ENCODE measurements at regions not wholly inside any gene's neighbourhood (a gene's known extent, or its start where the extent isn't known, plus 50 kb on each side); places are given as distances from the start of the nearest gene placed in this dataset.

DNA sequence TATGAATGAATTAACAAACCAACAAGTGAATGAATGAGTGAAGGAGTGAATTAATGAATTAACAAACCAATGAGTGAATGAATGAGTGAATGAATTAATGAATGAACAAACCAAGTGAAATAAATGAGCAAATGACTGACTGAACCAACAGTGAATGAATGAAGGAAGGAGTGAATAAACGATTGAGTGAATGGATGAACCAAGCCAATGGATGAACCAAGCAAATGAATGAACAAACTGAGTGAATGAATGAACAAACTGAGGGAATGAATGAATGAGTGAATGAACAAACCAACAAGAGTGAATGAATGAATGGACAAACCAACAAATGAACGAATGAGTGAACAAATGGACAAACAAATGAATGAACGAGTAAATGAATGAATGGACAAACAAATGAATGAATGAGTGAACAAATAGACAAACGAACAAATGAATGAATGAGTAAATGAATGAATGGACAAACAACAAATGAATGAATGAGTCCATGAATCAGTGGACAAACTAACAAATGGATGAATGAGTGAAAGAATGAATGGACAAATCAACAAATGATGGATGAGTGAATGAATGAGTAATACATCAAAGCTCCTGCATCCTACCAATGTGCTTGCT, 69.5 kb downstream of the NPTX2 start:
- WGBS (ENCODE audit: extremely low coverage, insufficient read length, low lambda C conversion rate): no CpG with 5 or more reads among the region's 4 CpGs

More for the DNA sequence above, 69.5 kb downstream of the NPTX2 start:
- H2BK120ac ChIP-seq (ENCODE audit: low read depth, low read length, poor library complexity, severe bottlenecking): no peak overlapping the region
- H2BK12ac ChIP-seq (ENCODE audit: insufficient read length, low read depth, low read length): no peak overlapping the region
- no peak overlapping the region for H3K4me2 ChIP-seq (ENCODE audit: insufficient read depth, insufficient read length, low read length)
- TF ChIP-seq, protein P1, sequence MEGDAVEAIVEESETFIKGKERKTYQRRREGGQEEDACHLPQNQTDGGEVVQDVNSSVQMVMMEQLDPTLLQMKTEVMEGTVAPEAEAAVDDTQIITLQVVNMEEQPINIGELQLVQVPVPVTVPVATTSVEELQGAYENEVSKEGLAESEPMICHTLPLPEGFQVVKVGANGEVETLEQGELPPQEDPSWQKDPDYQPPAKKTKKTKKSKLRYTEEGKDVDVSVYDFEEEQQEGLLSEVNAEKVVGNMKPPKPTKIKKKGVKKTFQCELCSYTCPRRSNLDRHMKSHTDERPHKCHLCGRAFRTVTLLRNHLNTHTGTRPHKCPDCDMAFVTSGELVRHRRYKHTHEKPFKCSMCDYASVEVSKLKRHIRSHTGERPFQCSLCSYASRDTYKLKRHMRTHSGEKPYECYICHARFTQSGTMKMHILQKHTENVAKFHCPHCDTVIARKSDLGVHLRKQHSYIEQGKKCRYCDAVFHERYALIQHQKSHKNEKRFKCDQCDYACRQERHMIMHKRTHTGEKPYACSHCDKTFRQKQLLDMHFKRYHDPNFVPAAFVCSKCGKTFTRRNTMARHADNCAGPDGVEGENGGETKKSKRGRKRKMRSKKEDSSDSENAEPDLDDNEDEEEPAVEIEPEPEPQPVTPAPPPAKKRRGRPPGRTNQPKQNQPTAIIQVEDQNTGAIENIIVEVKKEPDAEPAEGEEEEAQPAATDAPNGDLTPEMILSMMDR (conservative IDR thresholded peaks at IDR 0.05): no peak
- Mint-ChIP-seq H3K36me3 (ENCODE audit: insufficient read depth in 1 of 3, low read depth in 3 of 3) (peaks cover 0 to 2% (median 0%) of the 10 kb centered on the region in 3 experiments; a peak in 3 of 7 replicates), H3K27me3 (ENCODE audit: low read depth) (peaks cover 55% of the 10 kb centered on the region), H3K9me3 (peaks cover 11 to 23% of the 10 kb centered on the region in 2 experiments), H3K27ac (no peak overlapping the region), H3K4me1 (no peaks in the 10 kb centered on the region), H3K4me3 (no peak overlapping the region)
- no peak overlapping the region for H3K23ac ChIP-seq (ENCODE audit: insufficient read length, low read depth, low read length)
- no peak overlapping the region for H2BK5ac ChIP-seq (ENCODE audit: insufficient read length, low read length)
- DNase-seq: no peak
- no peak overlapping the region for H3K9ac ChIP-seq (ENCODE audit: extremely low read depth, insufficient read length, low read length)
- no peaks in the 10 kb centered on the region for H3K9me3 ChIP-seq (ENCODE audit: control insufficient read depth, low read depth, low read length)
- no peaks in the 10 kb centered on the region for H3K23me2 ChIP-seq (ENCODE audit: insufficient read length, low read depth, low read length, poor library complexity, severe bottlenecking)
- no peak overlapping the region for H2BK20ac ChIP-seq (ENCODE audit: low read depth, low read length, poor library complexity, severe bottlenecking)
- no peak overlapping the region for H2BK15ac ChIP-seq (ENCODE audit: low read depth, low read length)
- H3K79me2 ChIP-seq (ENCODE audit: insufficient read depth, low read length): no peaks in the 10 kb centered on the region
- no peaks in the 10 kb centered on the region for H4K20me1 ChIP-seq (ENCODE audit: control insufficient read depth, insufficient read depth, insufficient read length)
- H3K79me1 ChIP-seq (ENCODE audit: insufficient read depth, low read depth, low read length, poor library complexity, severe bottlenecking): no peaks in the 10 kb centered on the region
- no peaks in the 10 kb centered on the region for H3K27me3 ChIP-seq (ENCODE audit: insufficient read depth, low read length)
- H3K56ac ChIP-seq (ENCODE audit: insufficient read length, low read depth, low read length): no peak overlapping the region
- H4K8ac ChIP-seq (replicated peaks; ENCODE audit: insufficient read length, low read depth, low read length): no peak overlapping the region
- H3K14ac ChIP-seq (ENCODE audit: insufficient read depth, low read length): no peak overlapping the region
- H3T11ph ChIP-seq (ENCODE audit: low read length): no peak overlapping the region
- no peak overlapping the region for H4K91ac ChIP-seq (ENCODE audit: insufficient read length, low read depth, low read length)
- H2AFZ ChIP-seq (ENCODE audit: low read length): no peak overlapping the region
- H2AK5ac ChIP-seq (ENCODE audit: insufficient read length, low read length): no peak overlapping the region
- H3K18ac ChIP-seq (ENCODE audit: insufficient read length, low read depth, low read length): no peak overlapping the region
- no peak overlapping the region for H3K27ac ChIP-seq (ENCODE audit: insufficient read length, low read depth, low read length)
- no peak overlapping the region for H3K4ac ChIP-seq (ENCODE audit: low read depth, low read length)
- H4K5ac ChIP-seq (ENCODE audit: insufficient read length, low read depth, low read length): no peak overlapping the region
- H3K4me1 ChIP-seq (ENCODE audit: insufficient read depth, low read length): no peaks in the 10 kb centered on the region

Measured in H9 (cell line).